NCI-H1092 treated with DMSO at 0.1 percent for 48 hours (cell line): ENCODE measurements at regions not wholly inside any gene's neighbourhood (a gene's known extent, or its start where the extent isn't known, plus 50 kb on each side); places are given as distances from the start of the nearest gene placed in this dataset.
"Not testable (repeated sequence)": the region's sequence is repeated elsewhere in the genome, so short reads cannot be mapped to it uniquely, and the experiment has no call there.

Experiments
- DNase-seq: peaks from one replicate; lab custom pipeline; 2025; lab: John Stamatoyannopoulos, UW

- not testable (repeated sequence) for DNase-seq
These were observed 249.4 kb downstream of the UBE3D start for GRCh38 chr6:82816243-82816642.

GRCh38 chr6:82818727-82819126 is 246.9 kb downstream of the UBE3D start:
- no peak for DNase-seq

GRCh38 chr6:82823361-82823760 is 242.3 kb downstream of the UBE3D start:
- DNase-seq, result no peak

- no peak for DNase-seq
These were observed 232.8 kb downstream of the UBE3D start for GRCh38 chr6:82832811-82833210.

GRCh38 chr6:82833481-82833880 is 232.2 kb downstream of the UBE3D start:
- no peak for DNase-seq

- no peak for DNase-seq
These were observed 229.5 kb downstream of the UBE3D start for GRCh38 chr6:82836022-82836575.

- DNase-seq, result no peak
These were observed 225.1 kb downstream of the UBE3D start for GRCh38 chr6:82840571-82840970.

- DNase-seq, result no peak
These were observed 224.3 kb downstream of the UBE3D start for GRCh38 chr6:82841309-82841708.
